Kidney (tissue), 13 donors: ENCODE measurements at regions not wholly inside any gene's neighbourhood (a gene's known extent, or its start where the extent isn't known, plus 50 kb on each side); places are given as distances from the start of the nearest gene placed in this dataset.
"Not testable (repeated sequence)": the region's sequence is repeated elsewhere in the genome, so short reads cannot be mapped to it uniquely, and the experiment has no call there.

Source experiments
- DNase-seq, 5 donors: peaks; one replicate each; pipeline ENCODE4 v3.0.0-alpha.2; 2013 to 2020
- FAIRE-seq: peaks from 2 replicates; lab custom pipeline; 2012; peaks lifted over from hg19 to GRCh38; lab: Jason Lieb, UNC
- H3K27ac ChIP-seq, 2 donors: one replicate each; pipeline ENCODE4 v1.7.0; 2013; ENCODE audit warnings: low read depth in 2 of 2, low read length in 2 of 2, inconsistent platforms in 1 of 2
- H3K27me3 ChIP-seq: one replicate; pipeline ENCODE4 v1.7.1; 2013; ENCODE audit warnings: low read length, inconsistent platforms; ENCODE audit not compliant: control insufficient read depth, insufficient read depth
- H3K36me3 ChIP-seq, 3 donors: one replicate each; pipeline versions ENCODE4 v1.7.0 to v1.7.1; 2013; ENCODE audit warnings: low read length in 3 of 3, control low read depth in 1 of 3, inconsistent platforms in 1 of 3; ENCODE audit not compliant: insufficient read depth in 3 of 3, control insufficient read depth in 2 of 3
- H3K4me1 ChIP-seq, 3 donors: one replicate each; pipeline versions ENCODE4 v1.7.0 to v1.7.1; 2013; ENCODE audit warnings: low read length in 3 of 3, inconsistent platforms in 1 of 3, low read depth in 1 of 3; ENCODE audit not compliant: control insufficient read depth in 2 of 3, insufficient read depth in 2 of 3
- H3K4me3 ChIP-seq, 3 donors: one replicate each; pipeline versions ENCODE4 v1.7.0 to v1.8.1; 2013; ENCODE audit warnings: low read length in 3 of 3, control low read depth in 1 of 3, inconsistent platforms in 1 of 3
- H3K9ac ChIP-seq, 3 donors: one replicate each; pipeline versions ENCODE4 v1.7.0 to v1.7.1; 2013; ENCODE audit warnings: low read length in 3 of 3, control low read depth in 1 of 3, inconsistent platforms in 1 of 3
- H3K9me3 ChIP-seq, 3 donors: one replicate each; pipeline versions ENCODE4 v1.7.0 to v1.7.1; 2013; ENCODE audit warnings: low read length in 3 of 3, control low read depth in 1 of 3, inconsistent platforms in 1 of 3; ENCODE audit not compliant: control insufficient read depth in 2 of 3, insufficient read depth in 1 of 3
- intact Hi-C: fragments of 100-400 bp; cut with DNase I; formaldehyde crosslinking; loops from one replicate; pipeline ENCODE4 v1.11.1; 2022
- TF ChIP-seq, protein P1 (sequence below): IDR thresholded peaks from 3 replicates; pipeline ENCODE4 v1.5.1; 2012; ENCODE audit warnings: mild to moderate bottlenecking, moderate library complexity, borderline replicate concordance; ENCODE audit not compliant: insufficient read depth; ENCODE audit errors: extremely low read depth
- donor health status: control.
- donor health status: control.
- donor health status: control.
- donor health status: control.
- donor health status: control.
- donor health status: DM: yes; HTN: yes; CAD: no.
- donor health status: Normal renal cell carcinoma (clear cell type).

GRCh38 chr5:19241690-19242089 is 746.3 kb downstream of the CDH18 start:
- intact Hi-C loops, result no loop called here
- TF ChIP-seq, protein P1, sequence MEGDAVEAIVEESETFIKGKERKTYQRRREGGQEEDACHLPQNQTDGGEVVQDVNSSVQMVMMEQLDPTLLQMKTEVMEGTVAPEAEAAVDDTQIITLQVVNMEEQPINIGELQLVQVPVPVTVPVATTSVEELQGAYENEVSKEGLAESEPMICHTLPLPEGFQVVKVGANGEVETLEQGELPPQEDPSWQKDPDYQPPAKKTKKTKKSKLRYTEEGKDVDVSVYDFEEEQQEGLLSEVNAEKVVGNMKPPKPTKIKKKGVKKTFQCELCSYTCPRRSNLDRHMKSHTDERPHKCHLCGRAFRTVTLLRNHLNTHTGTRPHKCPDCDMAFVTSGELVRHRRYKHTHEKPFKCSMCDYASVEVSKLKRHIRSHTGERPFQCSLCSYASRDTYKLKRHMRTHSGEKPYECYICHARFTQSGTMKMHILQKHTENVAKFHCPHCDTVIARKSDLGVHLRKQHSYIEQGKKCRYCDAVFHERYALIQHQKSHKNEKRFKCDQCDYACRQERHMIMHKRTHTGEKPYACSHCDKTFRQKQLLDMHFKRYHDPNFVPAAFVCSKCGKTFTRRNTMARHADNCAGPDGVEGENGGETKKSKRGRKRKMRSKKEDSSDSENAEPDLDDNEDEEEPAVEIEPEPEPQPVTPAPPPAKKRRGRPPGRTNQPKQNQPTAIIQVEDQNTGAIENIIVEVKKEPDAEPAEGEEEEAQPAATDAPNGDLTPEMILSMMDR, result no peak
- Histone ChIP-seq H3K27ac (no peak overlapping the region), H3K9ac (no peak overlapping the region), H3K9me3 (peaks cover 0 to 5% (median 0%) of the 10 kb centered on the region in 3 donors), H3K4me3 (no peak overlapping the region), H3K36me3 (no peaks in the 10 kb centered on the region), H3K4me1 (no peaks in the 10 kb centered on the region), H3K27me3 (no peaks in the 10 kb centered on the region)
- no peak for DNase-seq
- FAIRE-seq, result no peak

DNA sequence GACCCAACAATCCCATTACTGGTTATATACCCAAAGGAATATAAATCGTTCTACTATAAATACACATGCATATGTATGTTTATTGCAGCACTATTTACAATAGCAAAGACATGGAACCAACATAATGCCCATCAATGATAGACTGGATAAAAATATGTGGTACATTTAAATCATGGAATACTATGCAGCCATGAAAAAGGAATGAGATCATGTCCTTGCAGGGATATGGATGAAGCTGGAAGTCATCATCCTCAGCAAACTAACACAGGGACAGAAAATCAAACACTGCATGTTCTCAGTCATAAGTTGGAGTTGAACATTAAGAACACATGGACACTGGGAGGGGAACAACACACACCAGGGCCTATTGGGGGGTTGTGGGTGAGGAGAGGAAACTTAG is 741.8 kb downstream of the CDH18 start:
- H3K27ac ChIP-seq, FAIRE-seq, H3K27me3 ChIP-seq, DNase-seq, H3K4me1 ChIP-seq, H3K36me3 ChIP-seq, H3K9ac ChIP-seq, intact Hi-C loops, H3K9me3 ChIP-seq, H3K4me3 ChIP-seq: not testable (repeated sequence)

DNA sequence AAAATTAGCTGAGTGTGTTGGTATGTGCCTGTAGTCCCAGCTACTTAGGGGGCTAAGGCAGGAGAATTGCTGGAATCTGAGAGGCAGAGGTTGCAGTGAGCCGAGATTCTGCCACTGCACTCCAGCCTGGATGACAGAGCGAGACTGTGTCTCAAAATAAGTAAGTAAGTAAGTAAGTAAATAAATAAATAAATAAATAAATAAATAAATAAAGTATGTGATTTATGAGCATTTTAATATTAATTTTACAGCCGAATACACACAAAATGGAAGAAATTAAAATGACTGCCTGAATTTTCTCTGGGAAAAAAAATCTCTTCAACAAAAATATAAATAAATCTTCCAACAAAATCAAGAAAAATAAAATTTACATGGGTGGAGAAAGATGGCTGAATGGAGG is 740.7 kb downstream of the CDH18 start:
- H3K27ac ChIP-seq, result no peak overlapping the region
- intact Hi-C loops, result no loop called here
- DNase-seq, result no peak
- TF ChIP-seq, protein P1, result no peak
- peaks cover 0 to 5% (median 0%) of the 10 kb centered on the region in 3 donors for H3K9me3 ChIP-seq
- no peaks in the 10 kb centered on the region for H3K4me1 ChIP-seq
- H3K36me3 ChIP-seq, result no peaks in the 10 kb centered on the region
- no peaks in the 10 kb centered on the region for H3K27me3 ChIP-seq
- H3K9ac ChIP-seq, result no peak overlapping the region
- no peak overlapping the region for H3K4me3 ChIP-seq
- FAIRE-seq, result no peak

DNA sequence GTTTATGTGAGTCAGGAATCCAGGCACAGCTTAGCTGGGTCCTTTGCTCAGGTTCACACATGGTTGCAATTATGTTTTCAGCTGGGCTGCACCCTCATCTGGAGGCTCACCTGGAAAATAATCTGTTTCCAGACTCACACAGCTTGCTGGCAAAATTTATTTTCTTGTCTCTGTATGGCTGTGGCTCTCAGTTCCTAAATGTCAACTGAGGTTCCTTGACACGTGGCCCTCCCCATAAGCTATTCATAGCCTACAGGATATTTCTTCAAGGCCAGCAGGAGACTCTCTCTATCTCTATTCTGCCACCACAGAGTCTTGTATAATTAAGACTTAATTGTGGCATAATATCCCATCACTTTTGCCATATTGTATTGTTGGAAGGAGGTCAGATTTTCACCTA is 732.0 kb downstream of the CDH18 start:
- no peak overlapping the region for H3K4me3 ChIP-seq
- H3K27ac ChIP-seq, result no peak overlapping the region
- H3K9ac ChIP-seq, result no peak overlapping the region
- H3K4me1 ChIP-seq, result no peaks in the 10 kb centered on the region
- intact Hi-C loops, result no loop called here
- FAIRE-seq (no peak), DNase-seq (no peak)
- no peaks in the 10 kb centered on the region for H3K36me3 ChIP-seq
- H3K9me3 ChIP-seq, result no peaks in the 10 kb centered on the region
- TF ChIP-seq, protein P1, result no peak
- no peaks in the 10 kb centered on the region for H3K27me3 ChIP-seq
